ENCODE measurements at regions not wholly inside any gene's neighbourhood (a gene's known extent, or its start where the extent isn't known, plus 50 kb on each side); places are given as distances from the start of the nearest gene placed in this dataset.

DNA sequence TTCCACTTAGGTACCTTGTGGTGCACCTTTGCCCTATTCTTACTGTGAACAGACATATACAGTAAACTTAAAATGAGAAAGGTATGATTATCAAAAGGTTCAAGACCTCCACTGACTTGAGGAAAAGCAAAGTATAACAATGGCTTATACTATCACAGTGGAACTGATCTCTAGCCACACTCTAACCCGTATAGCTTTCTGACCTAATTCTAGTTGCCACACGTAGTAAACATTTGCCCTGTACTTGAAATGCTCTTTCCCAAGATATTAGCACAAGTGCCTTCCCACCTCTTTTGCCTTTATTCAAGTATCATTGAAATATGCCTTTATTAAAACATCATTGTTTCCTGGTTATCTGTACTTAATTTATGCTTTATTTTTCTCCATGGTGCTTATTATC is 250.4 kb upstream of the PPFIA2 start:
- H3K4me3 ChIP-seq = peak overlapping the region in 1 of 12 donors; percentile 5
- H3K27ac ChIP-seq = no peak overlapping the region
- no peaks in the 10 kb centered on the region for H3K9me3 ChIP-seq
- no peaks in the 10 kb centered on the region for H3K27me3 ChIP-seq
- no peak for DNase-seq
- no peaks in the 10 kb centered on the region for H3K36me3 ChIP-seq
- no peaks in the 10 kb centered on the region for H3K4me1 ChIP-seq
- ATAC-seq = no peak
- 78 to 84% (median 80%) methylated on average over 2 of the region's 2 CpGs for WGBS, 4 donors
- intact Hi-C loops (cut with DNase I) = no loop called here
- TF ChIP-seq CTCF (IDR thresholded peaks at IDR 0.05) (no peak), POLR2A (IDR thresholded peaks at IDR 0.05) (no peak)

DNA sequence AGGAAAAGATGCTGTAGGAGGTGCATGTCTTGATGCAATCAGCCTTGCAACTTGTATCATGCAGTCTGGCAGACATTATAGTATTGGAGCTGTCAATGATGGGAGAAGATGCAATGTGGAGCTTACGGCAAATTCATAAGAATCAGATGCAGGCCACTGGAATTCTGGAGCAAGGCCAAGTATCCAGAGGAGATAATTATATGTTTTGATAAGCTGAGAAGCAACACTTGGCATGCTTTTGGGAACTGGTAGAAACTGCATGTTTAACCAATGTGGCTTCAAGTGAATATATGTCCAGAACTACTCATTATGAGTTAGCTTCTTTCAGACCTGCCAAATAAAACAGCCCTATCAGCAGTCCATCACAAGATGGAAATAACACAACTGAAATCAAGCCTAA is 249.1 kb upstream of the PPFIA2 start:
- no peaks in the 10 kb centered on the region for H3K36me3 ChIP-seq
- 53 to 75% (median 64%) methylated on average over 1 of the region's 1 CpG for WGBS, 4 donors
- no peaks in the 10 kb centered on the region for H3K9me3 ChIP-seq
- ATAC-seq (no peak), DNase-seq (no peak)
- intact Hi-C loops (cut with DNase I) = no loop called here
- TF ChIP-seq POLR2A (IDR thresholded peaks at IDR 0.05) (no peak), CTCF (IDR thresholded peaks at IDR 0.05) (no peak)
- no peaks in the 10 kb centered on the region for H3K27me3 ChIP-seq
- H3K27ac ChIP-seq = no peak overlapping the region
- no peaks in the 10 kb centered on the region for H3K4me1 ChIP-seq
- no peak overlapping the region for H3K4me3 ChIP-seq

GRCh38 chr12:81998761-81999378 is 239.7 kb upstream of the PPFIA2 start:
- no peak for TF ChIP-seq CTCF (IDR thresholded peaks at IDR 0.05)
- no peak for TF ChIP-seq POLR2A (IDR thresholded peaks at IDR 0.05)
- 12 to 25% (median 16%) methylated on average over 2 of the region's 2 CpGs for whole genome bisulfite sequencing, 4 donors
- H3K27me3 ChIP-seq = no peaks in the 10 kb centered on the region
- H3K27ac ChIP-seq = no peak overlapping the region
- H3K4me3 ChIP-seq = no peak overlapping the region
- H3K36me3 ChIP-seq = no peaks in the 10 kb centered on the region
- DNase-seq (no peak), ATAC-seq (no peak)
- intact Hi-C loops (cut with DNase I) = no loop called here
- peaks cover 0 to 6% (median 0%) of the 10 kb centered on the region in 12 donors for H3K9me3 ChIP-seq
- no peaks in the 10 kb centered on the region for H3K4me1 ChIP-seq

- H3K9me3 ChIP-seq = peaks cover 0 to 4% (median 0%) of the 10 kb centered on the region in 12 donors
- no peak for ATAC-seq
- WGBS, 4 donors = 16 to 29% (median 23%) methylated on average over 2 of the region's 2 CpGs
- H3K4me1 ChIP-seq = no peaks in the 10 kb centered on the region
- intact Hi-C loops (cut with DNase I) = no loop called here
- DNase-seq = no peak
- H3K36me3 ChIP-seq = no peaks in the 10 kb centered on the region
- no peak overlapping the region for H3K4me3 ChIP-seq
- no peak overlapping the region for H3K27ac ChIP-seq
- TF ChIP-seq CTCF (IDR thresholded peaks at IDR 0.05) = peak in 6 of 12 donors; percentile 10 to 22 (median 20)
- no peak for TF ChIP-seq POLR2A (IDR thresholded peaks at IDR 0.05)
- H3K27me3 ChIP-seq = no peaks in the 10 kb centered on the region
Measured at GRCh38 chr12:81992461-81992860, 233.3 kb upstream of the PPFIA2 start.
